Gastroesophageal sphincter (tissue), 4 donors: ENCODE measurements at regions not wholly inside any gene's neighbourhood (a gene's known extent, or its start where the extent isn't known, plus 50 kb on each side); places are given as distances from the start of the nearest gene placed in this dataset.

Experiments
- ATAC-seq: fragments of 150-250 bp; one replicate; pipeline ENCODE4 v1.9.1; 2016; ENCODE audit warnings: mild to moderate bottlenecking, moderate library complexity
- H3K27ac ChIP-seq, 4 donors: fragments of 200-600 bp; sonication (generic) in 3 of 4; 1 replicate in 3 of 4; 2 replicates in 1 of 4; pipeline ENCODE4 v1.5.1; 2016 to 2019
- H3K27me3 ChIP-seq: fragments of 200-600 bp; sonication (generic); one replicate; pipeline ENCODE4 v1.5.1; 2019
- H3K36me3 ChIP-seq, 2 donors: fragments of 200-600 bp; sonication (generic); one replicate each; pipeline ENCODE4 v1.5.1; 2019; ENCODE audit warnings: control low read depth in 1 of 2
- H3K4me1 ChIP-seq, 3 donors: fragments of 200-600 bp; sonication (generic); 1 replicate in 2 of 3; 2 replicates in 1 of 3; pipeline ENCODE4 v1.5.1; 2016 to 2019; ENCODE audit warnings: control low read depth in 2 of 3
- H3K4me3 ChIP-seq, 2 donors: fragments of 200-600 bp; sonication (generic); one replicate each; pipeline ENCODE4 v1.5.1; 2019; ENCODE audit warnings: mild to moderate bottlenecking in 1 of 2, moderate library complexity in 1 of 2
- H3K9me3 ChIP-seq, 3 donors: fragments of 200-600 bp; sonication (generic); one replicate each; pipeline ENCODE4 v1.5.1; 2017 to 2019; ENCODE audit warnings: control low read depth in 2 of 3
- CTCF ChIP-seq, 4 experiments: fragments of 200-600 bp in 2 of 4; fragments of 450-650 bp in 2 of 4; sonication (generic) in 1 of 4; IDR thresholded peaks; one replicate each; pipeline ENCODE4 v1.5.1; 2017 to 2019; ENCODE audit warnings: antibody characterized with exemption in 4 of 4, mild to moderate bottlenecking in 2 of 4, moderate library complexity in 2 of 4
- EP300 ChIP-seq: sonication (generic); formaldehyde crosslinking; IDR thresholded peaks from one replicate; pipeline ENCODE4 v1.6.1; 2017; ENCODE audit warnings: antibody characterized with exemption, mild to moderate bottlenecking
- POLR2A ChIP-seq, 2 donors: fragments of 450-650 bp; IDR thresholded peaks; one replicate each; pipeline ENCODE4 v1.6.1; 2017; ENCODE audit warnings: antibody characterized with exemption in 2 of 2, mild to moderate bottlenecking in 2 of 2, moderate library complexity in 1 of 2
- POLR2AphosphoS5 ChIP-seq: sonication (generic); formaldehyde crosslinking; IDR thresholded peaks from one replicate; pipeline ENCODE4 v1.6.1; 2017; ENCODE audit warnings: antibody characterized with exemption
- WGBS, 2 donors: methylation state at CpG; one replicate each; pipeline ENCODE4 v1.1.5; 2018; ENCODE audit warnings: low coverage in 1 of 2; 5-methylcytosine and 5-hydroxymethylcytosine counted together

- WGBS, 2 donors, result 91 to 100% methylated on average over 1 of the region's 2 CpGs
- Histone ChIP-seq H3K27ac (no peak overlapping the region), H3K4me1 (no peaks in the 10 kb centered on the region), H3K4me3 (no peak overlapping the region), H3K9me3 (no peaks in the 10 kb centered on the region), H3K36me3 (no peaks in the 10 kb centered on the region), H3K27me3 (no peaks in the 10 kb centered on the region)
- ATAC-seq, result no peak
- TF ChIP-seq POLR2A (IDR thresholded peaks at IDR 0.05), result no peak
- no peak for TF ChIP-seq EP300
- no peak for TF ChIP-seq CTCF (IDR thresholded peaks at IDR 0.05)
- no peak for TF ChIP-seq POLR2AphosphoS5
These were observed 400.5 kb upstream of the FSIP2 start for GRCh38 chr2:185338104-185338503.

DNA sequence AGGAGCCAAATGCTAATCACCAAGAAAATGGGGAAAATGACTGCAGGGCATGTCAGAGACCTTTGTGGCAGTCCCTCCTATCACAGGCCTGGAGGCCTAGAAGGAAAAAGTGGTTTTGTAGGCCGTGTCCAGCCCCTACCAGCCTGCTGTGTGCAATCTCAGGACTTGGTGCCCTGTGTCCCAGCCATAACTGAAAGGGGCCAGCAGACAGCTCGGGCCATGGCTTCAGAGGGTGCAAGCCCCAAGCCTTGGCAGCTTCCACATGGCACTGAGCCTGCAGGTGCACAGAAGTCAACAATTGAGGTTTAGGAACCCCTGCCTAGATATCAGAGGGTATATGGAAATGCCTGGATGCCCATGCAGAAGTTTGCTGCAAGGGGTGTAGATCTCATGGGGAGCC, 391.2 kb upstream of the FSIP2 start:
- Histone ChIP-seq H3K4me3 (no peak overlapping the region), H3K9me3 (no peaks in the 10 kb centered on the region), H3K4me1 (no peaks in the 10 kb centered on the region), H3K36me3 (no peaks in the 10 kb centered on the region), H3K27me3 (no peaks in the 10 kb centered on the region), H3K27ac (no peak overlapping the region)
- ATAC-seq, result no peak
- TF ChIP-seq CTCF (IDR thresholded peaks at IDR 0.05), result no peak
- no peak for TF ChIP-seq POLR2A (IDR thresholded peaks at IDR 0.05)
- no peak for TF ChIP-seq EP300
- TF ChIP-seq POLR2AphosphoS5, result no peak
- 83% methylated on average over 1 of the region's 2 CpGs; no CpG with 5 or more reads in 1 of the 2 donors for WGBS, 2 donors

GRCh38 chr2:185360776-185361175, 377.8 kb upstream of the FSIP2 start:
- Histone ChIP-seq H3K27ac (no peak overlapping the region), H3K27me3 (no peaks in the 10 kb centered on the region), H3K4me1 (no peaks in the 10 kb centered on the region), H3K36me3 (no peaks in the 10 kb centered on the region), H3K4me3 (no peak overlapping the region), H3K9me3 (peaks cover 0 to 2% (median 0%) of the 10 kb centered on the region in 3 donors)
- no peak for ATAC-seq
- 75 to 86% methylated on average over 3 of the region's 3 CpGs for WGBS, 2 donors
- TF ChIP-seq CTCF (IDR thresholded peaks at IDR 0.05) (no peak), POLR2A (IDR thresholded peaks at IDR 0.05) (no peak), EP300 (no peak), POLR2AphosphoS5 (no peak)

- TF ChIP-seq EP300, result no peak
- no peak for TF ChIP-seq POLR2AphosphoS5
- no peak for TF ChIP-seq CTCF (IDR thresholded peaks at IDR 0.05)
- no peak for TF ChIP-seq POLR2A (IDR thresholded peaks at IDR 0.05)
- WGBS, 2 donors, result 79 to 81% methylated on average over 3 of the region's 3 CpGs
- ATAC-seq, result no peak
- Histone ChIP-seq H3K4me3 (no peak overlapping the region), H3K9me3 (no peaks in the 10 kb centered on the region), H3K27ac (no peak overlapping the region), H3K36me3 (no peaks in the 10 kb centered on the region), H3K4me1 (no peaks in the 10 kb centered on the region), H3K27me3 (no peaks in the 10 kb centered on the region)
These were observed 366.4 kb upstream of the FSIP2 start for GRCh38 chr2:185372188-185372587.

- no peaks in the 10 kb centered on the region for H3K9me3 ChIP-seq
- H3K27ac ChIP-seq, result no peak overlapping the region
- no peak for TF ChIP-seq POLR2AphosphoS5
- TF ChIP-seq POLR2A (IDR thresholded peaks at IDR 0.05), result no peak
- no peak for TF ChIP-seq EP300
- TF ChIP-seq CTCF (IDR thresholded peaks at IDR 0.05), result no peak
- 93 to 100% methylated on average over 1 to 2 of the region's 2 CpGs for WGBS, 2 donors
- no peaks in the 10 kb centered on the region for H3K4me1 ChIP-seq
- H3K36me3 ChIP-seq, result no peaks in the 10 kb centered on the region
- no peak for ATAC-seq
- no peaks in the 10 kb centered on the region for H3K27me3 ChIP-seq
- no peak overlapping the region for H3K4me3 ChIP-seq
These were observed 365.4 kb upstream of the FSIP2 start for GRCh38 chr2:185373229-185373628.
